GM23248 (cell line): ENCODE measurements at regions not wholly inside any gene's neighbourhood (a gene's known extent, or its start where the extent isn't known, plus 50 kb on each side); places are given as distances from the start of the nearest gene placed in this dataset.

Experiments
- DNase-seq: peaks from one replicate; pipeline ENCODE4 v3.0.0-alpha.2; 2015
- H2AFZ ChIP-seq: fragments of 200-600 bp; sonication (generic); 2 replicates; pipeline ENCODE4 v1.6.1; 2016; ENCODE audit warnings: antibody characterized with exemption
- H3F3A ChIP-seq: fragments of 200-600 bp; sonication (generic); 2 replicates; pipeline ENCODE4 v1.6.1; 2016; ENCODE audit warnings: mild to moderate bottlenecking, antibody characterized with exemption, mixed run types; ENCODE audit not compliant: insufficient read depth
- H3K27ac ChIP-seq: fragments of 200-600 bp; sonication (generic); 2 replicates; pipeline ENCODE4 v1.5.1; 2016; ENCODE audit warnings: mild to moderate bottlenecking
- H3K27me3 ChIP-seq: fragments of 200-600 bp; sonication (generic); replicated peaks from 2 replicates; pipeline ENCODE4 v1.6.1; 2016; ENCODE audit warnings: mild to moderate bottlenecking; ENCODE audit not compliant: insufficient read depth
- H3K36me3 ChIP-seq: fragments of 200-600 bp; sonication (generic); 2 replicates; pipeline ENCODE4 v1.6.1; 2016; ENCODE audit warnings: low read depth, mild to moderate bottlenecking
- H3K4me1 ChIP-seq: fragments of 200-600 bp; sonication (generic); 2 replicates; pipeline ENCODE4 v1.6.1; 2016; ENCODE audit warnings: mild to moderate bottlenecking; ENCODE audit not compliant: insufficient read depth
- H3K4me2 ChIP-seq: fragments of 200-600 bp; sonication (generic); one replicate; pipeline ENCODE4 v1.6.1; 2016; ENCODE audit warnings: mild to moderate bottlenecking; ENCODE audit not compliant: unreplicated experiment
- H3K4me3 ChIP-seq: fragments of 200-600 bp; sonication (generic); 2 replicates; pipeline ENCODE4 v1.5.1; 2016; ENCODE audit warnings: mild to moderate bottlenecking
- H3K79me2 ChIP-seq: fragments of 200-600 bp; sonication (generic); 2 replicates; pipeline ENCODE4 v1.6.1; 2016; ENCODE audit warnings: mild to moderate bottlenecking; ENCODE audit not compliant: insufficient read depth
- H3K9ac ChIP-seq: fragments of 200-600 bp; sonication (generic); 2 replicates; pipeline ENCODE4 v1.6.1; 2016; ENCODE audit warnings: mild to moderate bottlenecking
- H3K9me2 ChIP-seq: fragments of 200-600 bp; sonication (generic); 2 replicates; pipeline ENCODE4 v1.6.1; 2016; ENCODE audit warnings: mixed run types, mild to moderate bottlenecking, moderate library complexity; ENCODE audit not compliant: insufficient read depth
- H3K9me3 ChIP-seq: fragments of 200-600 bp; sonication (generic); one replicate; pipeline ENCODE4 v1.6.1; 2017; ENCODE audit warnings: low read depth
- H4K20me1 ChIP-seq: fragments of 200-600 bp; sonication (generic); 2 replicates; pipeline ENCODE4 v1.6.0; 2016; ENCODE audit not compliant: insufficient read depth
- EZH2 ChIP-seq: fragments of 200-600 bp; sonication (generic); IDR thresholded peaks from 2 replicates; pipeline ENCODE4 v1.6.1; 2018; ENCODE audit warnings: antibody characterized with exemption, mild to moderate bottlenecking; ENCODE audit not compliant: insufficient read depth, poor library complexity, severe bottlenecking
- EZH2phosphoT487 ChIP-seq: fragments of 200-600 bp; sonication (generic); IDR thresholded peaks from 2 replicates; pipeline ENCODE4 v1.6.1; 2018; ENCODE audit warnings: antibody characterized with exemption, moderate library complexity, mild to moderate bottlenecking, low read depth; ENCODE audit not compliant: insufficient read depth
- WGBS, 2 experiments: methylation state at CpG; one replicate each; pipeline ENCODE4 v1.1.6; 2015 to 2017; ENCODE audit warnings: low lambda C conversion rate in 2 of 2, low coverage in 1 of 2; ENCODE audit errors: missing lambda C conversion rate in 2 of 2; 5-methylcytosine and 5-hydroxymethylcytosine counted together
- in situ Hi-C: fragments of 300-500 bp; cut with MboI; formaldehyde crosslinking; loops from 2 replicates; pipeline ENCODE4 v1.15.0; 2020

GRCh38 chr22:22702237-22703202, 58.1 kb downstream of the GGTLC2 start:
- Histone ChIP-seq H2AFZ (no peak overlapping the region), H3F3A (peaks cover 6% of the 10 kb centered on the region; the same call in 1 of the 2 replicates), H3K9me2 (no peaks in the 10 kb centered on the region), H3K4me1 (no peaks in the 10 kb centered on the region), H3K4me2 (no peak overlapping the region), H3K79me2 (no peaks in the 10 kb centered on the region), H3K27me3 (peaks cover 3% of the 10 kb centered on the region; the same call in 1 of the 2 replicates), H3K4me3 (no peak overlapping the region), H3K27ac (no peak overlapping the region), H3K36me3 (no peaks in the 10 kb centered on the region), H3K9ac (no peak overlapping the region), H4K20me1 (no peaks in the 10 kb centered on the region), H3K9me3 (no peaks in the 10 kb centered on the region)
- in situ Hi-C loops = no loop called here
- no peak for DNase-seq
- TF ChIP-seq EZH2phosphoT487 = no peak
- no peak for TF ChIP-seq EZH2
- whole genome bisulfite sequencing, 2 experiments = 67 to 70% methylated on average over 9 of the region's 9 CpGs

GRCh38 chr22:22703203-22703570, 58.8 kb downstream of the GGTLC2 start:
- H3K27me3 ChIP-seq = peaks cover 8% of the 10 kb centered on the region; the same call in 1 of the 2 replicates
- peaks cover 6% of the 10 kb centered on the region; the same call in 1 of the 2 replicates for H3F3A ChIP-seq
- H3K4me1 ChIP-seq = no peaks in the 10 kb centered on the region
- no peak for DNase-seq
- no peaks in the 10 kb centered on the region for H3K9me2 ChIP-seq
- in situ Hi-C loops = no loop called here
- H2AFZ ChIP-seq = no peak overlapping the region
- H3K9me3 ChIP-seq = no peaks in the 10 kb centered on the region
- no peaks in the 10 kb centered on the region for H3K79me2 ChIP-seq
- no peak overlapping the region for H3K9ac ChIP-seq
- H3K4me2 ChIP-seq = no peak overlapping the region
- no peaks in the 10 kb centered on the region for H4K20me1 ChIP-seq
- H3K4me3 ChIP-seq = no peak overlapping the region
- TF ChIP-seq EZH2phosphoT487 (no peak), EZH2 (no peak)
- no peaks in the 10 kb centered on the region for H3K36me3 ChIP-seq
- H3K27ac ChIP-seq = no peak overlapping the region
- 88 to 94% methylated on average over 4 of the region's 4 CpGs for WGBS, 2 experiments

GRCh38 chr22:22703715-22704114, 59.3 kb downstream of the GGTLC2 start:
- in situ Hi-C loops = no loop called here
- Histone ChIP-seq H3K4me3 (no peak overlapping the region), H3K79me2 (no peaks in the 10 kb centered on the region), H3K36me3 (no peaks in the 10 kb centered on the region), H3K27ac (no peak overlapping the region), H2AFZ (no peak overlapping the region), H3F3A (peaks cover 6% of the 10 kb centered on the region; the same call in 1 of the 2 replicates), H3K9me2 (no peaks in the 10 kb centered on the region), H3K9ac (no peak overlapping the region), H3K4me1 (no peaks in the 10 kb centered on the region), H3K4me2 (no peak overlapping the region), H3K27me3 (peaks cover 11% of the 10 kb centered on the region; the same call in 1 of the 2 replicates), H3K9me3 (no peaks in the 10 kb centered on the region), H4K20me1 (no peaks in the 10 kb centered on the region)
- WGBS, 2 experiments = 4 to 11% methylated on average over 5 of the region's 5 CpGs
- no peak for TF ChIP-seq EZH2phosphoT487
- peak; percentile 76 for DNase-seq

GRCh38 chr22:22704156-22704946, 59.9 kb downstream of the GGTLC2 start:
- Histone ChIP-seq H3K4me1 (no peaks in the 10 kb centered on the region), H3K79me2 (no peaks in the 10 kb centered on the region), H3K27me3 (peaks cover 14% of the 10 kb centered on the region; the same call in 1 of the 2 replicates), H3K4me2 (no peak overlapping the region), H2AFZ (no peak overlapping the region), H3K36me3 (no peaks in the 10 kb centered on the region), H3K9ac (no peak overlapping the region), H3K9me3 (no peaks in the 10 kb centered on the region), H4K20me1 (no peaks in the 10 kb centered on the region), H3K27ac (no peak overlapping the region), H3K4me3 (no peak overlapping the region), H3K9me2 (no peaks in the 10 kb centered on the region), H3F3A (peaks cover 6% of the 10 kb centered on the region; the same call in 1 of the 2 replicates)
- no peak for TF ChIP-seq EZH2
- TF ChIP-seq EZH2phosphoT487 = no peak
- DNase-seq = no peak
- in situ Hi-C loops = no loop called here
- whole genome bisulfite sequencing, 2 experiments = 77 to 78% methylated on average over 9 of the region's 9 CpGs
